ENCODE measurements at regions not wholly inside any gene's neighbourhood (a gene's known extent, or its start where the extent isn't known, plus 50 kb on each side); places are given as distances from the start of the nearest gene placed in this dataset.

DNA sequence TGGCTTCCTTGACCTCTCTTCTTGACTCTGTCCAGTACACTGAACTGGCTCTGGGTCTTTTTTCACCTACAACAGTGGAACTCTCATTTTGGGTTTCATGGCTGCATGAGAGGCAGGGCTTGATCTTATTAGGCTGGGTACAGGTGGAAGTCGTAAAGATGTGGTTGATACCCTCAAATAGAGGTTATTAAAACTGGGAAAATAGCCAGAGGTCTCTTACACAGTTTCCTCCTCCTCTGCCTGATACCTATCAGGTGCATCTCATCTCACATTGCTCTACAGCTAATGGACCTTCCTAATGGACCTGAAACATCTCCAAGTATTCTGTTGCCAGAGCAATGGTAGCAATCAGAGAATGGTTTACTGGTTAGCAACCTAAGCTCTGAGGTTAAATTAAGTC, 231.8 kb downstream of the ETAA1 start:
- Mint-ChIP-seq H3K4me1 (no peaks in the 10 kb centered on the region), H3K27me3 (peaks cover 4% of the 10 kb centered on the region), H3K4me3 (no peak overlapping the region), H3K27ac (no peak overlapping the region), H3K9me3 (ENCODE audit: low read depth) (no peaks in the 10 kb centered on the region), H3K36me3 (ENCODE audit: low read depth) (no peaks in the 10 kb centered on the region)
- DNase-seq (no peak), ATAC-seq (no peak)
- ChIA-PET POLR2A (no interaction called here), CTCF (interaction anchor here (0.5 kb wide), 1 partner anchor 617 kb away, joined by 5 read pairs; no protein-coding TSS in a partner anchor)
- intact Hi-C loops (cut with DNase I, micrococcal nuclease), result no loop called here

DNA sequence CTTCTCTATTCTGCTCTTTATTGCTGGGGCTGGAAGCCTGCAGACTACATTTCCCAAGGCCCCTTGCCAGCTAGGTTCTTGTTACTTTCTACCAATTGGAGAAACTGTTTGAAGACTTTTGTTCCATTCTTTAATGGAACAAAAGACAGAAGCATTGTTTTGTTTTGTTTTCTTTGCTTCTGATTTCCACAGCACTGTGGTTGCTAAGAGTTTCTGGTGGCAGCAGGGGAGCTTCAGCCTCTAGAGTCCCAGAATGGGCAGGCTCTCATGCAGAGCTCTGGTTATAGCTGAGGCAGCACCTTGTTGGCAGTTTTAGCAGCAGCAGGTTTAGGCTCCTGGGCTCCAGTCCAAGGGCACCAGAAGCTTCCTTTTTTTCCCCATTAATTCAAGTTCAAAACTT, 234.3 kb downstream of the ETAA1 start:
- Mint-ChIP-seq H3K9me3 (ENCODE audit: low read depth) (peaks cover 1% of the 10 kb centered on the region), H3K4me3 (no peak overlapping the region), H3K27ac (no peak overlapping the region), H3K36me3 (ENCODE audit: low read depth) (no peaks in the 10 kb centered on the region), H3K4me1 (no peaks in the 10 kb centered on the region), H3K27me3 (no peaks in the 10 kb centered on the region)
- ChIA-PET POLR2A (no interaction called here), CTCF (interaction anchor here (0.6 kb wide), 1 partner anchor 93 kb away, joined by 3 read pairs; no protein-coding TSS in a partner anchor)
- no peak for ATAC-seq
- intact Hi-C loops (cut with DNase I, micrococcal nuclease), result no loop called here
- DNase-seq, result no peak

DNA sequence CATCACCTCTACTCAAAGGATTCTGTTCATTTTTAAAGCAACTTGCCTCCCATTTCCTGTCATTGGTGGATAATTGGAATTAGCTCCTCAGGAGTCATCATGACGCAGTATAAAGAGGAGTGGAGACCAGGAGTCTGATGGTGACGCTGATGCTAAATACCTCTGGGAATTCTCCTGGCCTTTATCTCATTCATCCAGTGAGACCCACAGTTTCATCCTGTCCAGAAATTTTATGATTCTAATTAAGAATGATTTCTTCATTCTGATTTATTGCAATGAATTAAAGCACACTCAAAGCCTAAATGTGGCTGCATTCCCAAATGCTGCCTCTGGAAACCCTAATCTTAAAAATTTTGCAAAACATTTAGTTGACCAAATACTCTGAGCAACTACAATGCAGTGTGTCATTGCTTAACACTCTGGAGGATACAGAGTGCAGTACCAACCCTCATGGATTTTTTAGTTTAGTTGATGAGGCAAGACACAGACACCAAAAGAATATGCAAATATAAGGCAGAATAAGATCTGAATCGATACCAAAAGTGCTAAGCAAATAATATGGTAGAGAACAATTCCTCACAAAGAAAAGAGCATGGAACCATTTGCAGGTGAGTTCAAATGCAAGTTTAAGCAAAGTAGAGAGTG, 236.2 kb downstream of the ETAA1 start:
- intact Hi-C loops (cut with DNase I, micrococcal nuclease), result no loop called here
- no peak overlapping the region for H3K27ac Mint-ChIP-seq
- POLR2A ChIA-PET, result interaction anchor here (0.7 kb wide), 1 partner anchor 818 kb away, joined by 3 read pairs; no protein-coding TSS in a partner anchor
- CTCF ChIA-PET, result no interaction called here
- ATAC-seq, result no peak
- no peak overlapping the region for H3K4me3 Mint-ChIP-seq
- H3K9me3 Mint-ChIP-seq (ENCODE audit: low read depth), result peaks cover 1% of the 10 kb centered on the region
- DNase-seq, result no peak
- no peaks in the 10 kb centered on the region for H3K27me3 Mint-ChIP-seq
- H3K4me1 Mint-ChIP-seq, result no peaks in the 10 kb centered on the region
- H3K36me3 Mint-ChIP-seq (ENCODE audit: low read depth), result no peaks in the 10 kb centered on the region

DNA sequence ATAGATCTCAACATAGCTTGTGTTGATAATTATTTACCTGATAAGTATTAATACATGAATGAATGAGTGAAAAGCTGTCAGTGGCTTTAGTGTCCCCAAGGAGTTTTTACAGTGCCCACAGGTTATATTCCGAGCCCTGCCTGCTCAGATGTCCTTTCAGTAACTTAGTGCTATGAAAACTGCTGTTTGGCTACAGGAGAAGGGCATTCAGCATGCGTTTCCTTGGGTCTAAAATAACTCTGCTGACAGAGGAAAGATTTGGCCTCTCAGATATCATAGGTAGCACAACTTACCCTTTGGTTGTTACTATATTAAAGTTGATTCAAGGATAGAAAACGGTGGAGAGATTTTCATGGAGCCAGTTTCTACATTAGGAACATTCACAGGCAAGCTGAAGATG, 241.0 kb downstream of the ETAA1 start:
- H3K27me3 Mint-ChIP-seq, result no peaks in the 10 kb centered on the region
- DNase-seq (no peak), ATAC-seq (no peak)
- no peak overlapping the region for H3K4me3 Mint-ChIP-seq
- no peaks in the 10 kb centered on the region for H3K36me3 Mint-ChIP-seq (ENCODE audit: low read depth)
- peaks cover 1% of the 10 kb centered on the region for H3K9me3 Mint-ChIP-seq (ENCODE audit: low read depth)
- ChIA-PET CTCF (interaction anchor here (0.6 to 1.4 kb wide), 2 partner anchors 13 to 331 kb away, joined by 3 read pairs; no protein-coding TSS in a partner anchor), POLR2A (no interaction called here)
- H3K4me1 Mint-ChIP-seq, result no peaks in the 10 kb centered on the region
- H3K27ac Mint-ChIP-seq, result no peak overlapping the region
- intact Hi-C loops (cut with DNase I, micrococcal nuclease), result no loop called here

DNA sequence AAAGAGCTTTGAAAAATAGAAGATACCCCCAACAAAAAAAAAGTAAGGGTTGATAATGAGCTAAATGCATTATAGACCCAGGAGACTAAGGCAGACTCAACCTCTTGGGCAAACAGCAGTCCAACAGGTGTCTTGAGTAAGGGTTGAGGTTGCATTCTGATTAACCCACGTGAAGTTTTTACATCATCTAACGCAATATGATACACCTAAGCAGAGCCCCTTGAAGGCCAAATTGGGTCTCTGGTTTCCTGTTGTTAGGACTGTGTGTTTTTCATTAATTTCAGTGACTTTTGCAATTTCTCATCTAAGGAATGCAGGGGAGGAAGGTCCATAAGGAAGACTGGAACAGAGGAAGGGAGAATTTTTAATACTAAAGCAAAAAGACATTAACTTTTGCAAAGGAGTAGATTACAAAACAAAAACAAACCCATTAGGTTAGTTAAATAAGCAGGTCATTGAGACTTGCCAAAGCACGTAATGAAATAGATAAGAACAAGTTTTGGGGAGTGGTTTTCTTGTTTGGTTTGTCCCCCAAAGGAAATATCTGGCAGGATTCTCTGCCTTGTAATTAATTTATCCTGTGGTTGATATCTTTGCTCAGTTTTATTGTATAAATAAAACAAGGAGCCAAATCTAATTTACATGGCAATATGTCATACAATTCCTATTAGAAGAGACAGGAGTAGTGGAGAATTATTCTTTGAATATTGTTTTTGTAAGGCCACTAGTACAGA, 244.3 kb downstream of the ETAA1 start:
- no peaks in the 10 kb centered on the region for H3K4me1 Mint-ChIP-seq
- peaks cover under 1% of the 10 kb centered on the region for H3K9me3 Mint-ChIP-seq (ENCODE audit: low read depth)
- H3K27me3 Mint-ChIP-seq, result no peaks in the 10 kb centered on the region
- H3K27ac Mint-ChIP-seq, result no peak overlapping the region
- no peak for DNase-seq
- intact Hi-C loops (cut with DNase I, micrococcal nuclease), result no loop called here
- no peak for ATAC-seq
- no peak overlapping the region for H3K4me3 Mint-ChIP-seq
- ChIA-PET CTCF (no interaction called here), POLR2A (no interaction called here)
- H3K36me3 Mint-ChIP-seq (ENCODE audit: low read depth), result no peaks in the 10 kb centered on the region

DNA sequence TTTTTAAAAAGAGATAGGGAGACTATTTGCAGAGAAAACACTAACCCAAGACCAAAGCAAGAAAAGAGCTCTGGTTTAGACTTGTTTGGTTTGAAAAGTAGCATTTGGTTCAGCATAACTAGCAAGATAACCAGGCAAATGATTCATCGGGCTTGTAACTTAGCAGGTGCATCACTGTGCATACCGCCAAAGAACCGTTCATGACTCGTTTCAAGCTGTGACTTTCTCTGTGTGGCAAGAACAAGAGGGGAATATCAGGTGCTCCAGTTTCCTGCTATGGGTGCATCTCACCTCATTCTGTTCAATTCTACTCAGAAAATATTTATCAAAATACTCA, 244.9 kb downstream of the ETAA1 start:
- Mint-ChIP-seq H3K9me3 (ENCODE audit: low read depth) (peaks cover 5% of the 10 kb centered on the region), H3K27ac (no peak overlapping the region), H3K27me3 (no peaks in the 10 kb centered on the region), H3K4me3 (no peak overlapping the region), H3K4me1 (no peaks in the 10 kb centered on the region), H3K36me3 (ENCODE audit: low read depth) (no peaks in the 10 kb centered on the region)
- intact Hi-C loops (cut with DNase I, micrococcal nuclease), result no loop called here
- ATAC-seq (no peak), DNase-seq (no peak)
- CTCF ChIA-PET, result no interaction called here
- POLR2A ChIA-PET, result no interaction called here

DNA sequence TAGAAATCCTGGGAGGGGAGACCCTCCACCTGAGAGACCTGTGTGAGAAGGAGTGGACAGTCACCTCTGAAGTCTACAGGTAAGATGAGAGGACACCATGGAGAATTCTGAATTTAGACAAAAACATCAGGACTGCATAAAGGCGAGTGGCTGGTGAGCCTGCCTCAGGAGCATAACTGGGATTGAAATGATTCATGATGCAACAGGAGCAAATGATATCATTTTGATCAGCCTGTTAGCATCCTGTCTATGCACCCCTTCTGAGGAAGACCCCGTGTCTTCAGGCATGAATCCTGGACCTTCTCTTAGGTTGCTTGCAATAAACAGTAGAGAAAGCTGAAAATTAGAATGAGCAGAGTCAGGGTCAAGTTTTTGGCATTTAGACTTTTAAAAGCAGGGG, 245.8 kb downstream of the ETAA1 start:
- ChIA-PET POLR2A (no interaction called here), CTCF (no interaction called here)
- intact Hi-C loops (cut with DNase I, micrococcal nuclease), result no loop called here
- Mint-ChIP-seq H3K27ac (no peak overlapping the region), H3K27me3 (no peaks in the 10 kb centered on the region), H3K4me3 (no peak overlapping the region), H3K9me3 (ENCODE audit: low read depth) (peaks cover 5% of the 10 kb centered on the region), H3K4me1 (no peaks in the 10 kb centered on the region), H3K36me3 (ENCODE audit: low read depth) (no peaks in the 10 kb centered on the region)
- DNase-seq (no peak), ATAC-seq (no peak)

DNA sequence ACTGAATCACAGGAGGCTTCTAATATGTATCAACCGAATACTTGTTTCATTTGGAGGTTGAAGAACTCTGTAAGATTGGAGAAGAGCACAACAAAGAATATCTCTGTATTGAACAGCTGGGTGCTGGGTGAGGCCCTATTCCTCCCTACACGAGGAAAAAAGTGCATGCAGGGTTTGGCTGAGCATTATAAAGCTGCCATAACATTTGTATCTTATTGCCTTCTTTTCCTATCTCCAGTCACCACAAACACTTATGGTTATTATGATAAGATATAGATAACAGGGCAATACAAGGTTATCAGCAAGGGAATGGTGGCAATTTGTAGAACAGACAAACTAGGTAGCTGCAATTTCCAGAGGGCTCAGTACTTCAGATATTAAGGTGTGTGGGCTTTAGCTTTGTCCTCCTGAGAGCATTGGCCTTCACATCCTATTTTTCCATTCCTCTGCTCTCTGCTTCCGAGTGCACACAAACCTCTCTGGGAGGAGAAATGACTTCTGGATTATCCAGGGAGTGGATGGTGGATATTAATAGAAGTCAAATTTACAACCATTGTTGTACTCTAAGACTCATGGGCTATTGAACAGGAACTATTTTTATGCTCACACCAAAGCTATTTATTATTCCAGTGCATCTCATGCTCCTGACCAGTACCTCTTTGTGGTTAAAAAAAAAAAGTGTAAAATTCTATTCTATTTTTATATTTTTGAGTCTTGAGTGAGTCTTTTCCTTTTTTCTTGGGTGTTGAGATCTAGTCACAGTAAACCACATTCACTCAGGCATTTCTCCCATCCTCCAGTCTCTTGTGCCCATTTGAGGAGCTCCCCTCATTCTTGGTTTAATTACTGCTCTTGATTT, 248.4 kb downstream of the ETAA1 start:
- no peak for DNase-seq
- ChIA-PET POLR2A (no interaction called here), CTCF (no interaction called here)
- Mint-ChIP-seq H3K27ac (no peak overlapping the region), H3K4me1 (no peaks in the 10 kb centered on the region), H3K9me3 (ENCODE audit: low read depth) (peaks cover 5% of the 10 kb centered on the region), H3K4me3 (no peak overlapping the region), H3K36me3 (ENCODE audit: low read depth) (no peaks in the 10 kb centered on the region), H3K27me3 (peaks cover 2% of the 10 kb centered on the region)
- intact Hi-C loops (cut with DNase I, micrococcal nuclease), result no loop called here
- no peak for ATAC-seq

DNA sequence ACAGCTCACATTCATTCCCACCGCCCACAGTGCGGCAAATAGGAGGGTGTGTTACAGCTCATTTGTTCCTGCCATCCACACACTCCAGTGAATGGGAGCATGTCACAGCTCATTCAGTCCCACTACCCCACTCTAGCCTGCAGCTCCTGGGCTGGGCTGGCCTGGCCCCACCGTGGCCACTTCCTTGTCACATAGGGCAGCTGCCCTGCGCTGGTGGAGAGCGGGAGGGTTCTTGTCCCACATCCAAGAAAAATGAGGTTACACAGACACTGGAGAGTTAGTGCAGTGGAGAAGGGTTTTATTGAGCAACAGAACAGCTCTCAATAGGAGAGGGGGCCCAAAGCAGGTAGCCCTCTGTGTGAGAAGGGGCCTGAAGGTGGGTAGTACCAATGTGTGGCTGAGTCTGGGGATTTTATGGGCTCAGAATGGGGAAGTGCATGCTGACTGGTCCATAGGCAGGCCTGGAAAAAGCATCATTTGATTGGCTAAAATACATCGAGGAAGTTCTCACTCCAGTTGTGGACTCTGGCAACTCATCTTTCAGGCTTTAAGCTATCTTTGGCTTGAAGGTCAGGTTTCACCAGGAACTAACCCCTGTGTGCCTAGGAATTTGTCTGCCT, 249.7 kb downstream of the ETAA1 start:
- ChIA-PET CTCF (no interaction called here), POLR2A (no interaction called here)
- DNase-seq (no peak), ATAC-seq (no peak)
- intact Hi-C loops (cut with DNase I, micrococcal nuclease), result no loop called here
- Mint-ChIP-seq H3K4me3 (no peak overlapping the region), H3K27ac (no peak overlapping the region), H3K27me3 (peaks cover 2% of the 10 kb centered on the region), H3K4me1 (no peaks in the 10 kb centered on the region), H3K9me3 (ENCODE audit: low read depth) (peaks cover 5% of the 10 kb centered on the region), H3K36me3 (ENCODE audit: low read depth) (no peaks in the 10 kb centered on the region)

DNA sequence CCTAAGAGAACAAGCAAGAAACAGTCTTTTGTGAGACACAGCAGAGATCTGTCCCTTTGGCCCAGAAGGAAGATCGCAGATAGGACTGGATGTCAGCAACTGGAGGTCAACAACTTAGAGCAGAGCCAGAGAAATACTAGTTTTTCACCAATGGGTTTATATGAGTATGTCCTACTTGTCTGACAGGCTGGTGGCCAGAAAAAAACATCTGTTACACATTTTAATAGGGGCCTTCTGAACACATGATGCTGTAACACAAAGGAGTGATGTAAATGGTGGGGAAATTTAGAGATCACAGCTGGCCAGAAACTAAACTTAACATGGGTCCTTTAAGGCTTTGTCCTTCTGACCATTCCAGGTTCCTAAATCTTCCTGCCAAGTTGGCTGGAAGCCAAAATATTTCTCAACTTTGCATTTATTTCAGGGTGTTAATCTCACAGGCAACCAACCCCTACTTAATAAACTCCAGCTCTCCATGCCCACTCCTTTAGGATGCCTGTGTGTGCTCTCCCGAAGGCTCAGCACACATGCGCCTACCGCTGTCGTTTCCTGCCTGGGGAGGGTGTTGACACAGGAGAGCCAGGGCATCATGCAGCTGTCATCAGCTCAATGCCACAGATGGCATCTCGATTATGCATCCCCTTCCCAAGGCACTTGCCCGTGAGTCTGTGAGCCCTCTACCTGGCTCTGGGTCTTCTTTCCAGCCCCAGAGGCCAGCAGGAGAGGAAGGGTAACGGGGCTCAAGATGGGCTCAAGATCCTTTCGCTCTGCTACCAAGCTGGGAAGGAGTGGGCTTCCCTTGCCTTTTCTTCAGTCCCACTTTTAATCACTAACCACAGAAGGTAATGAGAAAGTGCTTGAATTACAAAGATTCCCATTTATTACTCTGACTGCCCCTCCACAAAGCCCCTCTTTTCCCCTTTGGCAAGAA, 252.5 kb downstream of the ETAA1 start:
- ATAC-seq (no peak), DNase-seq (no peak)
- intact Hi-C loops (cut with DNase I, micrococcal nuclease), result no loop called here
- no peaks in the 10 kb centered on the region for H3K4me1 Mint-ChIP-seq
- H3K4me3 Mint-ChIP-seq, result no peak overlapping the region
- ChIA-PET POLR2A (no interaction called here), CTCF (interaction anchor here (1.1 kb wide), 1 partner anchor 40 kb away, joined by 3 read pairs; no protein-coding TSS in a partner anchor)
- no peaks in the 10 kb centered on the region for H3K36me3 Mint-ChIP-seq (ENCODE audit: low read depth)
- H3K27me3 Mint-ChIP-seq, result peaks cover 2% of the 10 kb centered on the region
- H3K9me3 Mint-ChIP-seq (ENCODE audit: low read depth), result peaks cover 11% of the 10 kb centered on the region
- no peak overlapping the region for H3K27ac Mint-ChIP-seq

Data from activated CD4-positive, alpha-beta T cell treated with anti-CD3 and anti-CD28 coated beads for 36 hours (primary cell).